Neural progenitor cell (in vitro differentiated cells): ENCODE measurements at regions not wholly inside any gene's neighbourhood (a gene's known extent, or its start where the extent isn't known, plus 50 kb on each side); places are given as distances from the start of the nearest gene placed in this dataset.
"Not testable (repeated sequence)": the region's sequence is repeated elsewhere in the genome, so short reads cannot be mapped to it uniquely, and the experiment has no call there.

Experiments used
- DNase-seq: peaks from one replicate; pipeline ENCODE4 v3.0.0-alpha.2; 2016; ENCODE audit warnings: low spot score
- H2AFZ ChIP-seq: fragments of 200-600 bp; sonication (generic); replicated peaks from 2 replicates; pipeline ENCODE4 v1.6.1; 2016; ENCODE audit warnings: antibody characterized with exemption
- H3F3A ChIP-seq: fragments of 200-600 bp; sonication (generic); 2 replicates; pipeline ENCODE4 v1.6.1; 2016; ENCODE audit warnings: antibody characterized with exemption, low read depth
- H3K27ac ChIP-seq: fragments of 200-600 bp; sonication (generic); 2 replicates; pipeline ENCODE4 v1.5.1; 2016; ENCODE audit warnings: mild to moderate bottlenecking
- H3K27me3 ChIP-seq: fragments of 200-600 bp; sonication (generic); 2 replicates; pipeline ENCODE4 v1.6.1; 2016; ENCODE audit warnings: mild to moderate bottlenecking, moderate library complexity
- H3K36me3 ChIP-seq: fragments of 200-600 bp; sonication (generic); 2 replicates; pipeline ENCODE4 v1.5.1; 2016
- H3K4me1 ChIP-seq: fragments of 200-600 bp; sonication (generic); 2 replicates; pipeline ENCODE4 v1.6.1; 2016; ENCODE audit warnings: mixed run types
- H3K4me2 ChIP-seq: fragments of 200-600 bp; sonication (generic); 2 replicates; pipeline ENCODE4 v1.6.1; 2016
- H3K4me3 ChIP-seq: fragments of 200-600 bp; sonication (generic); 2 replicates; pipeline ENCODE4 v1.5.1; 2016
- H3K79me2 ChIP-seq: fragments of 200-600 bp; sonication (generic); 2 replicates; pipeline ENCODE4 v1.6.1; 2016; ENCODE audit warnings: low read depth
- H3K9ac ChIP-seq: fragments of 200-600 bp; sonication (generic); 2 replicates; pipeline ENCODE4 v1.6.1; 2016
- H3K9me3 ChIP-seq: fragments of 200-600 bp; sonication (generic); 2 replicates; pipeline ENCODE4 v1.5.1; 2016; ENCODE audit warnings: low read depth
- H4K20me1 ChIP-seq: fragments of 200-600 bp; sonication (generic); 2 replicates; pipeline ENCODE4 v1.6.1; 2016; ENCODE audit warnings: low read depth
- H3K27ac Mint-ChIP-seq: 3 replicates; pipeline ENCODE4 v1.8.0; 2021; ENCODE audit warnings: mixed read lengths
- H3K27me3 Mint-ChIP-seq: 2 replicates; pipeline ENCODE4 v1.8.0; 2022; ENCODE audit warnings: low read depth, mild to moderate bottlenecking, inconsistent platforms, moderate library complexity, mixed read lengths; ENCODE audit not compliant: insufficient read depth
- H3K36me3 Mint-ChIP-seq: 3 replicates; pipeline ENCODE4 v1.8.0; 2021; ENCODE audit warnings: mixed read lengths
- H3K4me1 Mint-ChIP-seq: 3 replicates; pipeline ENCODE4 v1.8.0; 2021; ENCODE audit warnings: mixed read lengths
- H3K4me3 Mint-ChIP-seq: 3 replicates; pipeline ENCODE4 v1.8.0; 2021; ENCODE audit warnings: mild to moderate bottlenecking, moderate library complexity, mixed read lengths
- H3K9me3 Mint-ChIP-seq: 3 replicates; pipeline ENCODE4 v1.8.0; 2020; ENCODE audit warnings: mixed read lengths
- CTCF ChIP-seq: fragments of 200-600 bp; sonication (generic); IDR thresholded peaks from 2 replicates; pipeline ENCODE4 v1.5.1; 2017; ENCODE audit warnings: antibody characterized with exemption, mild to moderate bottlenecking
- EZH2 ChIP-seq: fragments of 200-600 bp; sonication (generic); IDR thresholded peaks from 2 replicates; pipeline ENCODE4 v1.6.1; 2017; ENCODE audit warnings: antibody characterized with exemption, mild to moderate bottlenecking, moderate library complexity
- EZH2phosphoT487 ChIP-seq: fragments of 200-600 bp; sonication (generic); IDR thresholded peaks from 2 replicates; pipeline ENCODE4 v1.6.1; 2017; ENCODE audit warnings: antibody characterized with exemption

- H3K79me2 ChIP-seq, H3K36me3 Mint-ChIP-seq: not testable (repeated sequence)
These were observed 81.0 kb upstream of the TINAGL1 start for GRCh38 chr1:31495351-31495750.

GRCh38 chr1:31495770-31496169 is 80.5 kb upstream of the TINAGL1 start:
- not testable (repeated sequence) for H3F3A ChIP-seq, H3K4me3 Mint-ChIP-seq, H3K9me3 Mint-ChIP-seq

More at GRCh38 chr1:31495351-31495750, 81.0 kb upstream of the TINAGL1 start:
- DNase-seq, H3K27me3 ChIP-seq, H3K4me1 ChIP-seq, H3F3A ChIP-seq, H3K9ac ChIP-seq, H3K4me3 Mint-ChIP-seq, H3K4me1 Mint-ChIP-seq, H3K4me2 ChIP-seq, H3K36me3 ChIP-seq, H3K9me3 Mint-ChIP-seq, H3K4me3 ChIP-seq, H3K27ac Mint-ChIP-seq, H3K9me3 ChIP-seq, H3K27me3 Mint-ChIP-seq, H4K20me1 ChIP-seq, H2AFZ ChIP-seq, H3K27ac ChIP-seq: not testable (repeated sequence)

GRCh38 chr1:31497601-31498000 is 78.7 kb upstream of the TINAGL1 start:
- Histone ChIP-seq H3K36me3 (no peaks in the 10 kb centered on the region), H3K79me2 (no peaks in the 10 kb centered on the region), H3K9me3 (no peaks in the 10 kb centered on the region), H3K4me3 (no peak overlapping the region), H3K9ac (no peak overlapping the region), H2AFZ (no peak overlapping the region), H3K27me3 (no peaks in the 10 kb centered on the region), H3F3A (no peaks in the 10 kb centered on the region), H3K4me2 (no peak overlapping the region), H4K20me1 (no peaks in the 10 kb centered on the region), H3K4me1 (no peaks in the 10 kb centered on the region), H3K27ac (no peak overlapping the region)
- H3K4me3 Mint-ChIP-seq = no peak overlapping the region
- H3K36me3 Mint-ChIP-seq = no peaks in the 10 kb centered on the region
- no peaks in the 10 kb centered on the region for H3K4me1 Mint-ChIP-seq
- no peaks in the 10 kb centered on the region for H3K9me3 Mint-ChIP-seq
- H3K27ac Mint-ChIP-seq = no peak overlapping the region
- peaks cover 12% of the 10 kb centered on the region for H3K27me3 Mint-ChIP-seq
- TF ChIP-seq EZH2 (no peak), CTCF (no peak), EZH2phosphoT487 (no peak)
- no peak for DNase-seq

More at GRCh38 chr1:31495770-31496169, 80.5 kb upstream of the TINAGL1 start:
- H3K36me3 ChIP-seq, H3K4me3 ChIP-seq, H3K9ac ChIP-seq, H2AFZ ChIP-seq, H4K20me1 ChIP-seq, H3K4me1 Mint-ChIP-seq, H3K27ac ChIP-seq, H3K4me2 ChIP-seq, H3K9me3 ChIP-seq, H3K27me3 ChIP-seq, H3K36me3 Mint-ChIP-seq, H3K27ac Mint-ChIP-seq, DNase-seq, H3K4me1 ChIP-seq, H3K79me2 ChIP-seq: not testable (repeated sequence)
- peaks cover 10% of the 10 kb centered on the region for H3K27me3 Mint-ChIP-seq

GRCh38 chr1:31498376-31499040 is 77.8 kb upstream of the TINAGL1 start:
- peaks cover 7% of the 10 kb centered on the region for H3K4me1 Mint-ChIP-seq
- no peak overlapping the region for H3K4me3 Mint-ChIP-seq
- TF ChIP-seq EZH2 (no peak), CTCF (no peak), EZH2phosphoT487 (no peak)
- Histone ChIP-seq H3F3A (no peaks in the 10 kb centered on the region), H3K4me1 (peaks cover 6% of the 10 kb centered on the region), H4K20me1 (no peaks in the 10 kb centered on the region), H3K27ac (no peak overlapping the region), H3K9ac (no peak overlapping the region), H3K4me3 (no peak overlapping the region), H3K4me2 (no peak overlapping the region), H3K79me2 (no peaks in the 10 kb centered on the region), H2AFZ (no peak overlapping the region), H3K36me3 (no peaks in the 10 kb centered on the region), H3K9me3 (no peaks in the 10 kb centered on the region), H3K27me3 (no peaks in the 10 kb centered on the region)
- peaks cover 12% of the 10 kb centered on the region for H3K27me3 Mint-ChIP-seq
- no peaks in the 10 kb centered on the region for H3K36me3 Mint-ChIP-seq
- H3K9me3 Mint-ChIP-seq = no peaks in the 10 kb centered on the region
- no peak for DNase-seq
- H3K27ac Mint-ChIP-seq = no peak overlapping the region
